HUES48 (cell line): ENCODE measurements at regions not wholly inside any gene's neighbourhood (a gene's known extent, or its start where the extent isn't known, plus 50 kb on each side); places are given as distances from the start of the nearest gene placed in this dataset.
"Not testable (repeated sequence)": the region's sequence is repeated elsewhere in the genome, so short reads cannot be mapped to it uniquely, and the experiment has no call there.

Experiments
- H3K27ac ChIP-seq: one replicate; pipeline ENCODE4 v1.7.0; 2013; ENCODE audit warnings: low read depth, low read length, inconsistent platforms
- H3K27me3 ChIP-seq: 2 replicates; pipeline ENCODE4 v1.6.1; 2013; ENCODE audit warnings: mild to moderate bottlenecking, low read length; ENCODE audit not compliant: control insufficient read depth, insufficient read depth
- H3K36me3 ChIP-seq: 2 replicates; pipeline ENCODE4 v1.6.1; 2013; ENCODE audit warnings: low read length; ENCODE audit not compliant: control insufficient read depth, insufficient read depth
- H3K4me1 ChIP-seq: 2 replicates; pipeline ENCODE4 v1.6.1; 2013; ENCODE audit warnings: mild to moderate bottlenecking, low read length; ENCODE audit not compliant: control insufficient read depth, insufficient read depth
- H3K4me3 ChIP-seq: 2 replicates; pipeline ENCODE4 v1.5.1; 2013; ENCODE audit warnings: mild to moderate bottlenecking, low read depth, low read length
- H3K9ac ChIP-seq: 2 replicates; pipeline ENCODE4 v1.6.1; 2013; ENCODE audit warnings: mild to moderate bottlenecking, low read depth, low read length, moderate library complexity
- H3K9me3 ChIP-seq: 2 replicates; pipeline ENCODE4 v1.6.1; 2013; ENCODE audit warnings: low read length; ENCODE audit not compliant: control insufficient read depth, insufficient read depth

GRCh38 chrX:454514-454913 lies 67.8 kb upstream of the PPP2R3B start:
- not testable (repeated sequence) for H3K4me3 ChIP-seq, H3K4me1 ChIP-seq, H3K9me3 ChIP-seq, H3K36me3 ChIP-seq, H3K9ac ChIP-seq, H3K27ac ChIP-seq, H3K27me3 ChIP-seq

- Histone ChIP-seq H3K4me1 (no peaks in the 10 kb centered on the region), H3K27me3 (no peaks in the 10 kb centered on the region), H3K36me3 (no peaks in the 10 kb centered on the region), H3K4me3 (no peak overlapping the region), H3K27ac (no peak overlapping the region), H3K9ac (no peak overlapping the region), H3K9me3 (no peaks in the 10 kb centered on the region)
Measured at GRCh38 chrX:455199-455598, 68.5 kb upstream of the PPP2R3B start.

- H3K9ac ChIP-seq: no peak overlapping the region
- no peaks in the 10 kb centered on the region for H3K27me3 ChIP-seq
- H3K4me3 ChIP-seq: no peak overlapping the region
- H3K36me3 ChIP-seq: no peaks in the 10 kb centered on the region
- H3K4me1 ChIP-seq: no peaks in the 10 kb centered on the region
- no peaks in the 10 kb centered on the region for H3K9me3 ChIP-seq
- H3K27ac ChIP-seq: no peak overlapping the region
Measured at GRCh38 chrX:455673-456072, 69.0 kb upstream of the PPP2R3B start.

GRCh38 chrX:456146-456545 lies 69.4 kb upstream of the PPP2R3B start:
- no peak overlapping the region for H3K27ac ChIP-seq
- no peak overlapping the region for H3K4me3 ChIP-seq
- H3K27me3 ChIP-seq: no peaks in the 10 kb centered on the region
- no peak overlapping the region for H3K9ac ChIP-seq
- no peaks in the 10 kb centered on the region for H3K36me3 ChIP-seq
- no peaks in the 10 kb centered on the region for H3K9me3 ChIP-seq
- H3K4me1 ChIP-seq: no peaks in the 10 kb centered on the region

GRCh38 chrX:456551-457291 lies 70.0 kb upstream of the PPP2R3B start:
- no peaks in the 10 kb centered on the region for H3K4me1 ChIP-seq
- H3K4me3 ChIP-seq: no peak overlapping the region
- H3K36me3 ChIP-seq: no peaks in the 10 kb centered on the region
- H3K27ac ChIP-seq: no peak overlapping the region
- no peak overlapping the region for H3K9ac ChIP-seq
- no peaks in the 10 kb centered on the region for H3K27me3 ChIP-seq
- H3K9me3 ChIP-seq: no peaks in the 10 kb centered on the region

GRCh38 chrX:457292-457679 lies 70.6 kb upstream of the PPP2R3B start:
- H3K36me3 ChIP-seq: no peaks in the 10 kb centered on the region
- no peak overlapping the region for H3K9ac ChIP-seq
- no peak overlapping the region for H3K27ac ChIP-seq
- no peaks in the 10 kb centered on the region for H3K4me1 ChIP-seq
- no peak overlapping the region for H3K4me3 ChIP-seq
- H3K9me3 ChIP-seq: no peaks in the 10 kb centered on the region
- no peaks in the 10 kb centered on the region for H3K27me3 ChIP-seq

- H3K27ac ChIP-seq: no peak overlapping the region
- no peak overlapping the region for H3K9ac ChIP-seq
- no peaks in the 10 kb centered on the region for H3K9me3 ChIP-seq
- H3K27me3 ChIP-seq: no peaks in the 10 kb centered on the region
- H3K36me3 ChIP-seq: no peaks in the 10 kb centered on the region
- no peak overlapping the region for H3K4me3 ChIP-seq
- H3K4me1 ChIP-seq: no peaks in the 10 kb centered on the region
Measured at GRCh38 chrX:458631-459061, 71.9 kb upstream of the PPP2R3B start.

- H3K4me3 ChIP-seq: no peak overlapping the region
- no peaks in the 10 kb centered on the region for H3K36me3 ChIP-seq
- no peak overlapping the region for H3K27ac ChIP-seq
- no peak overlapping the region for H3K9ac ChIP-seq
- H3K27me3 ChIP-seq: no peaks in the 10 kb centered on the region
- H3K9me3 ChIP-seq: no peaks in the 10 kb centered on the region
- no peaks in the 10 kb centered on the region for H3K4me1 ChIP-seq
Measured at GRCh38 chrX:459611-460010, 72.9 kb upstream of the PPP2R3B start.

- Histone ChIP-seq H3K4me3 (no peak overlapping the region), H3K27ac (no peak overlapping the region), H3K4me1 (no peaks in the 10 kb centered on the region), H3K9me3 (no peaks in the 10 kb centered on the region), H3K36me3 (no peaks in the 10 kb centered on the region), H3K9ac (no peak overlapping the region), H3K27me3 (no peaks in the 10 kb centered on the region)
Measured at GRCh38 chrX:460116-460515, 73.4 kb upstream of the PPP2R3B start.

GRCh38 chrX:460823-461640 lies 74.3 kb upstream of the PPP2R3B start:
- H3K9ac ChIP-seq: no peak overlapping the region
- H3K27ac ChIP-seq: no peak overlapping the region
- no peaks in the 10 kb centered on the region for H3K27me3 ChIP-seq
- no peaks in the 10 kb centered on the region for H3K4me1 ChIP-seq
- H3K9me3 ChIP-seq: no peaks in the 10 kb centered on the region
- no peak overlapping the region for H3K4me3 ChIP-seq
- H3K36me3 ChIP-seq: no peaks in the 10 kb centered on the region

GRCh38 chrX:462853-463252 lies 76.1 kb upstream of the PPP2R3B start:
- Histone ChIP-seq H3K27me3 (no peaks in the 10 kb centered on the region), H3K9me3 (no peaks in the 10 kb centered on the region), H3K4me1 (no peaks in the 10 kb centered on the region), H3K27ac (no peak overlapping the region), H3K9ac (no peak overlapping the region), H3K36me3 (no peaks in the 10 kb centered on the region), H3K4me3 (no peak overlapping the region)
